IMR-90 (cell line): ENCODE measurements at regions not wholly inside any gene's neighbourhood (a gene's known extent, or its start where the extent isn't known, plus 50 kb on each side); places are given as distances from the start of the nearest gene placed in this dataset.

ENCODE experiments used
- ATAC-seq: fragments of 200-7000 bp; cut with Tn5 transposase; 2 replicates; pipeline ENCODE4 v1.9.1; 2020; ENCODE audit warnings: low read depth, mild to moderate bottlenecking, moderate library complexity
- BruUV-seq: library from RNA; stranded (reverse); fragments of 400-500 nt; replicated peaks from 2 replicates; lab custom pipeline; 2021; lab: Mats Ljungman, UMichigan
- CTCF ChIA-PET: fragments of 300-600 bp; formaldehyde crosslinking; extraction: SDS; loops from one replicate; lab custom pipeline; 2021; ENCODE audit warnings: antibody characterized with exemption; lab: Yijun Ruan, JAX
- POLR2A ChIA-PET: fragments of 300-600 bp; sonication (Branson Sonifier 250); formaldehyde crosslinking; loops from one replicate; lab custom pipeline; 2022; ENCODE audit warnings: antibody characterized with exemption; ENCODE audit not compliant: unreplicated experiment; lab: Charles Lee
- DNase-seq: peaks from one replicate; pipeline ENCODE4 v3.0.0; 2013
- H2AFZ ChIP-seq: replicated peaks from 2 replicates; pipeline ENCODE3; 2013; ENCODE audit warnings: low read length, mild to moderate bottlenecking; ENCODE audit not compliant: poor library complexity
- H2AK5ac ChIP-seq: 2 replicates; pipeline ENCODE4 v1.6.1; 2013; ENCODE audit warnings: low read depth, low read length, inconsistent platforms
- H2AK9ac ChIP-seq: replicated peaks from 2 replicates; pipeline ENCODE3; 2013; ENCODE audit warnings: mild to moderate bottlenecking, low read depth, low read length, moderate library complexity; ENCODE audit not compliant: poor library complexity
- H2BK120ac ChIP-seq: 2 replicates; pipeline ENCODE4 v1.6.1; 2013; ENCODE audit warnings: low read depth, low read length, inconsistent platforms
- H2BK15ac ChIP-seq: 3 replicates; pipeline ENCODE4 v1.6.1; 2013; ENCODE audit warnings: low read depth, low read length, inconsistent platforms
- H2BK20ac ChIP-seq: 2 replicates; pipeline ENCODE4 v1.6.1; 2013; ENCODE audit warnings: low read depth, mild to moderate bottlenecking, inconsistent platforms, low read length, moderate library complexity
- H2BK5ac ChIP-seq: 2 replicates; pipeline ENCODE4 v1.6.1; 2013; ENCODE audit warnings: mild to moderate bottlenecking, low read depth, low read length, inconsistent platforms; ENCODE audit not compliant: poor library complexity, severe bottlenecking
- H3K14ac ChIP-seq: replicated peaks from 2 replicates; pipeline ENCODE4 v1.6.1; 2013; ENCODE audit warnings: low read depth, low read length, inconsistent platforms
- H3K18ac ChIP-seq: 2 replicates; pipeline ENCODE4 v1.6.1; 2013; ENCODE audit warnings: low read depth, low read length, control low read depth
- H3K23ac ChIP-seq: 2 replicates; pipeline ENCODE4 v1.6.1; 2013; ENCODE audit warnings: low read depth, low read length, inconsistent platforms
- H3K27ac ChIP-seq: 2 replicates; pipeline ENCODE4 v1.5.1; 2013; ENCODE audit warnings: mild to moderate bottlenecking, control low read depth, low read length; ENCODE audit not compliant: insufficient read depth
- H3K27me3 ChIP-seq: 2 replicates; pipeline ENCODE4 v1.6.1; 2013; ENCODE audit warnings: low read length; ENCODE audit not compliant: control insufficient read depth, insufficient read depth
- H3K36me3 ChIP-seq: 2 replicates; pipeline ENCODE4 v1.6.1; 2013; ENCODE audit warnings: low read length, mixed read lengths; ENCODE audit not compliant: control insufficient read depth, insufficient read depth
- H3K4ac ChIP-seq: 2 replicates; pipeline ENCODE4 v1.6.1; 2013; ENCODE audit warnings: low read depth, low read length, inconsistent platforms
- H3K4me1 ChIP-seq: 2 replicates; pipeline ENCODE4 v1.6.1; 2013; ENCODE audit warnings: low read length, mixed read lengths; ENCODE audit not compliant: control insufficient read depth, insufficient read depth
- H3K4me2 ChIP-seq: 2 replicates; pipeline ENCODE4 v1.6.1; 2013; ENCODE audit warnings: low read depth, mild to moderate bottlenecking, control low read depth, low read length, moderate library complexity
- H3K4me3 ChIP-seq: 2 replicates; pipeline ENCODE4 v1.5.1; 2013; ENCODE audit warnings: low read depth, mild to moderate bottlenecking, control low read depth, low read length, moderate library complexity; ENCODE audit not compliant: insufficient read depth
- H3K56ac ChIP-seq: 2 replicates; pipeline ENCODE4 v1.6.1; 2013; ENCODE audit warnings: low read length, inconsistent platforms; ENCODE audit not compliant: insufficient read depth; ENCODE audit errors: extremely low read depth
- H3K79me1 ChIP-seq, 2 experiments: 2 replicates each; pipeline ENCODE4 v1.6.1; 2013; ENCODE audit warnings: low read length in 2 of 2, inconsistent platforms in 1 of 2, low read depth in 1 of 2
- H3K9ac ChIP-seq: 2 replicates; pipeline ENCODE4 v1.6.1; 2013; ENCODE audit warnings: low read depth, low read length, control low read depth
- H3K9me1 ChIP-seq: 2 replicates; pipeline ENCODE4 v1.6.1; 2013; ENCODE audit warnings: low read length, inconsistent platforms; ENCODE audit not compliant: insufficient read depth
- H3K9me3 ChIP-seq: 2 replicates; pipeline ENCODE4 v1.6.1; 2013; ENCODE audit warnings: low read length; ENCODE audit not compliant: control insufficient read depth, insufficient read depth
- H4K20me1 ChIP-seq: 2 replicates; pipeline ENCODE4 v1.6.1; 2013; ENCODE audit warnings: low read length, inconsistent platforms; ENCODE audit not compliant: insufficient read depth
- H4K5ac ChIP-seq: 2 replicates; pipeline ENCODE4 v1.6.1; 2013; ENCODE audit warnings: mild to moderate bottlenecking, low read depth, low read length, control low read depth
- H4K8ac ChIP-seq, 2 experiments: 2 replicates each; pipeline ENCODE4 v1.6.1; 2013; ENCODE audit warnings: low read depth in 2 of 2, low read length in 2 of 2, control low read depth in 1 of 2, inconsistent platforms in 1 of 2
- H4K91ac ChIP-seq: 2 replicates; pipeline ENCODE4 v1.6.1; 2013; ENCODE audit warnings: low read depth, low read length, inconsistent platforms; ENCODE audit not compliant: insufficient read depth
- FOS ChIP-seq: fragments of 150-350 bp; IDR thresholded peaks from 2 replicates; pipeline ENCODE4 v1.6.1; 2016; ENCODE audit warnings: low read depth, low read length
- MAFK ChIP-seq: IDR thresholded peaks from 2 replicates; pipeline ENCODE4 v1.6.1; 2012; ENCODE audit warnings: low read depth, low read length, improper control_type of control experiment
- POLR2A ChIP-seq: IDR thresholded peaks from 2 replicates; pipeline ENCODE4 v1.6.1; 2012; ENCODE audit warnings: mild to moderate bottlenecking, low read depth, low read length
- SMC3 ChIP-seq: fragments of 150-350 bp; IDR thresholded peaks from 2 replicates; pipeline ENCODE4 v1.6.1; 2016; ENCODE audit warnings: low read depth, mild to moderate bottlenecking, antibody characterized with exemption, low read length, moderate library complexity
- dilution Hi-C: fragments of 300-500 bp; cut with HindIII; formaldehyde crosslinking; loops from one replicate; pipeline ENCODE4 v1.14.3; 2018; ENCODE audit warnings: low sequenced_read_pairs; ENCODE audit not compliant: unreplicated experiment
- in situ Hi-C: fragments of 300-500 bp; cut with MboI; formaldehyde crosslinking; loops from 3 replicates; pipeline ENCODE4 v1.14.3; 2019; ENCODE audit warnings: low sequenced_read_pairs, inconsistent platforms, mixed read lengths
- intact Hi-C: fragments of 100-400 bp; cut with micrococcal nuclease; formaldehyde crosslinking; loops from 2 replicates; pipeline ENCODE4 v1.10.0; 2022
- TF ChIP-seq, protein P1 (sequence below): fragments of 150-350 bp; IDR thresholded peaks from 2 replicates; pipeline ENCODE4 v1.6.1; 2017; ENCODE audit warnings: mild to moderate bottlenecking, antibody characterized with exemption, low read length, low read depth

DNA sequence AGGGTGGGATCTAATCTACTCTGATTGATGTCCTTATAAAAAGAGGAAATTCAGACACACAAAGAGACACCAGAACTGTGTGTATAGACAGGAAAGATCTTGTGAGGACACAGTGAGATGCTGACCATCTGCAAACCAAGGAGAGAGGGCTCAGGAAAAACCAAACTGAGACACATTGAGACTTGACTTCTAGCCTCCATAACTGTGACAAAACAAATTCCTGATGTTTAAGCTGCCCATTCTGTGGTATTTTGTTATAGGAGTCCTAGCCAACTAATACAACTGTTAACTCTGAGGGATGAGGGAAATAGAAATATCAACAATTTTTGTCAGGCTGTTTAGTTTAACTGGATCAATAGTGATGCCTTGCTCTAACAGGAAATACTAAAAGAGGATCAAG lies 93.4 kb upstream of the COL3A1 start:
- H4K91ac ChIP-seq, result no peak overlapping the region
- 0 out of 2 replicates have a peak overlapping the region, but pooled peaks have one; percentile 4 for H3K23ac ChIP-seq
- H3K4ac ChIP-seq, result 0 out of 2 replicates have a peak overlapping the region, but pooled peaks have one; percentile 8
- no peak overlapping the region for H3K4me3 ChIP-seq
- no peak overlapping the region for H3K4me2 ChIP-seq
- H4K5ac ChIP-seq, result peak overlapping the region; percentile 74; the same call in 1 of the 2 replicates
- H3K14ac ChIP-seq, result no peak overlapping the region; the same call in 1 of the 2 replicates
- H3K4me1 ChIP-seq, result peaks cover 3% of the 10 kb centered on the region; the same call in 1 of the 2 replicates
- no peaks in the 10 kb centered on the region for H3K27me3 ChIP-seq
- H2BK5ac ChIP-seq, result no peak overlapping the region
- no TSS peak for BruUV-seq
- no peak overlapping the region for H4K8ac ChIP-seq
- CTCF ChIA-PET, result interaction anchor here (0.6 kb wide), 1 partner anchor 724 kb away, joined by 3 read pairs; no protein-coding TSS in a partner anchor
- POLR2A ChIA-PET, result no interaction called here
- no peaks in the 10 kb centered on the region for H3K79me1 ChIP-seq
- H3K9me3 ChIP-seq, result no peaks in the 10 kb centered on the region
- 0 out of 2 replicates have a peak overlapping the region, but pooled peaks have one; percentile 60 for H3K18ac ChIP-seq
- no peak overlapping the region for H2AFZ ChIP-seq
- H3K9ac ChIP-seq, result no peak overlapping the region
- H3K9me1 ChIP-seq, result no peaks in the 10 kb centered on the region
- H2BK120ac ChIP-seq, result peak overlapping the region; percentile 33; the same call in 1 of the 2 replicates
- TF ChIP-seq SMC3 (no peak), POLR2A (no peak), FOS (no peak), MAFK (no peak)
- TF ChIP-seq, protein P1, sequence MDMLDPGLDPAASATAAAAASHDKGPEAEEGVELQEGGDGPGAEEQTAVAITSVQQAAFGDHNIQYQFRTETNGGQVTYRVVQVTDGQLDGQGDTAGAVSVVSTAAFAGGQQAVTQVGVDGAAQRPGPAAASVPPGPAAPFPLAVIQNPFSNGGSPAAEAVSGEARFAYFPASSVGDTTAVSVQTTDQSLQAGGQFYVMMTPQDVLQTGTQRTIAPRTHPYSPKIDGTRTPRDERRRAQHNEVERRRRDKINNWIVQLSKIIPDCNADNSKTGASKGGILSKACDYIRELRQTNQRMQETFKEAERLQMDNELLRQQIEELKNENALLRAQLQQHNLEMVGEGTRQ, result no peak
- no peak overlapping the region for H2AK5ac ChIP-seq
- intact Hi-C loops, result loop anchor here (5.0 kb wide), 1 partner anchor 97 kb away; no protein-coding TSS in a partner anchor
- peak overlapping the region; percentile 32; the same call in 1 of the 2 replicates for H2BK20ac ChIP-seq
- H3K56ac ChIP-seq, result no peak overlapping the region
- no peaks in the 10 kb centered on the region for H4K20me1 ChIP-seq
- dilution Hi-C loops, result no loop called here
- ATAC-seq, result peak; percentile 56
- H2AK9ac ChIP-seq, result no peak overlapping the region
- no peak for DNase-seq
- no peak overlapping the region for H2BK15ac ChIP-seq
- H3K27ac ChIP-seq, result peak overlapping the region; percentile 37; the same call in 1 of the 2 replicates
- in situ Hi-C loops, result no loop called here
- no peaks in the 10 kb centered on the region for H3K36me3 ChIP-seq
